ENCODE measurements at regions not wholly inside any gene's neighbourhood (a gene's known extent, or its start where the extent isn't known, plus 50 kb on each side); places are given as distances from the start of the nearest gene placed in this dataset.

DNA sequence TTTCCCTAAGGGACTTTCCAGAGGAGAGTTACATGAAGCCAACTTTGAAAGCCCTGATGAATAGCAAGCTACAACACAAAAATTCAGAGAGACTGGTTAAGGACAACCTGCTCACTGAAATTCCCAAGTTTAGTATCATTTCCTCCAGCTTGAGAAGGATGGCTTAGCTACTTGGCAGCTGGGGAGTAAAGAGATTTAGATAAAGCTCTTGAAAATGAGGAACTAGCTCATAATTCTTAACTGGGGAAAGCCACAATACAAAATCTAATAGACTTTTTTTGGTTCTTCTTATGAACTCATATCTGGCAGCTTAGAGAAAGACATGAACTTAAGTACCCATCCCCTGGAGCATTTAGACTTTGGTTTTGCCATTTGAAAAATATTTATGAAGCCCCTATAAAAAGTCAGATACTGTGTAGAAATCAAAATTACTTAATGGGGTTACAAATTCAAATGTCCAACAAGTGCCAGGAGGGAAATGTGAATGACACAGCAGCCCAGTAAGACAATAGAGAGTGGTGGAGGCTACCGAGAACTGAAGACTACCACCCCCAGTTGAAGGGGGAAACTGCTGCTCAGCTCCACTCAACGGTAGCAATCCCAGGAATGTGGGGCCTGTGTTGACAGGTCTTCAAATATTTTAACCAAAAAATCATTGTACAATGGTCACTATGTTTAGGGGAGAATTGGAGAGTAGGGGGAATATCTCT, 79.4 kb upstream of the ADRB2 start:
- TF ChIP-seq, protein P1, sequence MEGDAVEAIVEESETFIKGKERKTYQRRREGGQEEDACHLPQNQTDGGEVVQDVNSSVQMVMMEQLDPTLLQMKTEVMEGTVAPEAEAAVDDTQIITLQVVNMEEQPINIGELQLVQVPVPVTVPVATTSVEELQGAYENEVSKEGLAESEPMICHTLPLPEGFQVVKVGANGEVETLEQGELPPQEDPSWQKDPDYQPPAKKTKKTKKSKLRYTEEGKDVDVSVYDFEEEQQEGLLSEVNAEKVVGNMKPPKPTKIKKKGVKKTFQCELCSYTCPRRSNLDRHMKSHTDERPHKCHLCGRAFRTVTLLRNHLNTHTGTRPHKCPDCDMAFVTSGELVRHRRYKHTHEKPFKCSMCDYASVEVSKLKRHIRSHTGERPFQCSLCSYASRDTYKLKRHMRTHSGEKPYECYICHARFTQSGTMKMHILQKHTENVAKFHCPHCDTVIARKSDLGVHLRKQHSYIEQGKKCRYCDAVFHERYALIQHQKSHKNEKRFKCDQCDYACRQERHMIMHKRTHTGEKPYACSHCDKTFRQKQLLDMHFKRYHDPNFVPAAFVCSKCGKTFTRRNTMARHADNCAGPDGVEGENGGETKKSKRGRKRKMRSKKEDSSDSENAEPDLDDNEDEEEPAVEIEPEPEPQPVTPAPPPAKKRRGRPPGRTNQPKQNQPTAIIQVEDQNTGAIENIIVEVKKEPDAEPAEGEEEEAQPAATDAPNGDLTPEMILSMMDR (IDR thresholded peaks at IDR 0.05; ENCODE audit: extremely low read depth in 1 of 2, insufficient read depth in 1 of 2, low read depth in 1 of 2, low read length in 2 of 2): no peak
- TF ChIP-seq, protein P2, sequence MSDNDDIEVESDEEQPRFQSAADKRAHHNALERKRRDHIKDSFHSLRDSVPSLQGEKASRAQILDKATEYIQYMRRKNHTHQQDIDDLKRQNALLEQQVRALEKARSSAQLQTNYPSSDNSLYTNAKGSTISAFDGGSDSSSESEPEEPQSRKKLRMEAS (IDR thresholded peaks at IDR 0.05; ENCODE audit: insufficient read depth, insufficient read length): no peak
- TF ChIP-seq POLR2A (IDR thresholded peaks at IDR 0.05; ENCODE audit: low read depth, low read length) (no peak), EZH2 (IDR thresholded peaks at IDR 0.05; ENCODE audit: borderline replicate concordance, low read depth, low read length, severe bottlenecking) (no peak), FOS (IDR thresholded peaks at IDR 0.05; ENCODE audit: borderline replicate concordance, insufficient read depth, low read length) (no peak)
